ENCODE measurements at regions not wholly inside any gene's neighbourhood (a gene's known extent, or its start where the extent isn't known, plus 50 kb on each side); places are given as distances from the start of the nearest gene placed in this dataset.

GRCh38 chr20:50387218-50387995, 122.8 kb upstream of the PTPN1 start:
- TF ChIP-seq CTCF (IDR thresholded peaks at IDR 0.05): no peak
- ATAC-seq (no peak), DNase-seq (no peak)
- peaks cover 25% of the 10 kb centered on the region for H3K4me1 ChIP-seq
- no peaks in the 10 kb centered on the region for H3K27me3 ChIP-seq (ENCODE audit: insufficient read depth in 3 of 3, low read length in 2 of 3)
- H3K9me3 ChIP-seq: no peaks in the 10 kb centered on the region
- H3K27ac ChIP-seq: no peak overlapping the region
- intact Hi-C loops (cut with DNase I): no loop called here
- H3K36me3 ChIP-seq (ENCODE audit: insufficient read depth in 1 of 2, low read depth in 1 of 2): no peaks in the 10 kb centered on the region
- 89 to 91% (median 90%) methylated on average over 21 of the region's 21 CpGs for WGBS, 3 donors
- no peak overlapping the region for H3K4me3 ChIP-seq

- DNase-seq: no peak
- intact Hi-C loops (cut with DNase I): no loop called here
- no peak for ATAC-seq
- Histone ChIP-seq H3K4me3 (no peak overlapping the region), H3K9me3 (no peaks in the 10 kb centered on the region), H3K36me3 (ENCODE audit: insufficient read depth in 1 of 2, low read depth in 1 of 2) (no peaks in the 10 kb centered on the region), H3K4me1 (peaks cover 24% of the 10 kb centered on the region), H3K27me3 (ENCODE audit: insufficient read depth in 3 of 3, low read length in 2 of 3) (no peaks in the 10 kb centered on the region), H3K27ac (no peak overlapping the region)
- 65 to 78% (median 66%) methylated on average over 6 of the region's 6 CpGs for WGBS, 3 donors
- no peak for TF ChIP-seq CTCF (IDR thresholded peaks at IDR 0.05)
These were observed 122.2 kb upstream of the PTPN1 start for GRCh38 chr20:50387996-50388332.

GRCh38 chr20:50388733-50389437, 121.3 kb upstream of the PTPN1 start:
- H3K27me3 ChIP-seq (ENCODE audit: insufficient read depth in 3 of 3, low read length in 2 of 3): no peaks in the 10 kb centered on the region
- no peaks in the 10 kb centered on the region for H3K9me3 ChIP-seq
- H3K36me3 ChIP-seq (ENCODE audit: insufficient read depth in 1 of 2, low read depth in 1 of 2): no peaks in the 10 kb centered on the region
- H3K4me3 ChIP-seq: no peak overlapping the region
- DNase-seq (no peak), ATAC-seq (no peak)
- intact Hi-C loops (cut with DNase I): no loop called here
- no peak for TF ChIP-seq CTCF (IDR thresholded peaks at IDR 0.05)
- peaks cover 24% of the 10 kb centered on the region for H3K4me1 ChIP-seq
- WGBS, 3 donors: 76 to 82% (median 80%) methylated on average over 12 of the region's 12 CpGs
- peak overlapping the region; percentile 72 for H3K27ac ChIP-seq

- intact Hi-C loops (cut with DNase I): no loop called here
- H3K36me3 ChIP-seq (ENCODE audit: insufficient read depth in 1 of 2, low read depth in 1 of 2): no peaks in the 10 kb centered on the region
- H3K9me3 ChIP-seq: no peaks in the 10 kb centered on the region
- no peak for TF ChIP-seq CTCF (IDR thresholded peaks at IDR 0.05)
- H3K4me1 ChIP-seq: peaks cover 25% of the 10 kb centered on the region
- ATAC-seq (peak in 3 of 4 donors; percentile 58 to 69 (median 63)), DNase-seq (no peak)
- no peaks in the 10 kb centered on the region for H3K27me3 ChIP-seq (ENCODE audit: insufficient read depth in 3 of 3, low read length in 2 of 3)
- 29 to 47% (median 46%) methylated on average over 7 of the region's 7 CpGs for WGBS, 3 donors
- H3K4me3 ChIP-seq: no peak overlapping the region
- peak overlapping the region; percentile 72 for H3K27ac ChIP-seq
These were observed 120.8 kb upstream of the PTPN1 start for GRCh38 chr20:50389438-50389807.
